GM18520 (cell line): ENCODE measurements at regions not wholly inside any gene's neighbourhood (a gene's known extent, or its start where the extent isn't known, plus 50 kb on each side); places are given as distances from the start of the nearest gene placed in this dataset.

Experiments used
- ATAC-seq: cut with Tn5 transposase; IDR thresholded peaks from one replicate; pipeline ENCODE4 v1.9.1; 2021; ENCODE audit not compliant: unreplicated experiment

DNA sequence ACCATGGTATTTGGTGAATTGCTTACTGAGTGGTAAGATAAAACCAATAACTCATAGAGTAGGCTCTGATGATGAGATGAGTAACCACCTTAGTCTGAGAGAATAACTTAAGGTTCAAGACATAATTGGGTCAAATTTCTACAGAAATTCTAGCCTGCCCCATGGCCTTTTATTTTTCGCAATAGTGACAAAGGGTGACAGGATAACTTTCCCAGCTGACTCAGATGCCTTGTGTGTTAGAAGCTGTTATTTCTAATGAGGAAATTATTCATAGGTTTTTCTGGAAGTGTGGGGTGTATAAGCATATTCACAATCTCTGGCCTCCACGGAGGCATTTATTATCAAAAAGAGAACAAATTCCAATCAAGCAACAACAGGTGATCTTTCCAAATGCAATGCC, 159.0 kb downstream of the NUP35 start:
- no peak for ATAC-seq

- no peak for ATAC-seq
Measured at GRCh38 chr2:183284606-183285005, 160.4 kb downstream of the NUP35 start.

- no peak for ATAC-seq
Measured at GRCh38 chr2:183291436-183291835, 167.2 kb downstream of the NUP35 start.

DNA sequence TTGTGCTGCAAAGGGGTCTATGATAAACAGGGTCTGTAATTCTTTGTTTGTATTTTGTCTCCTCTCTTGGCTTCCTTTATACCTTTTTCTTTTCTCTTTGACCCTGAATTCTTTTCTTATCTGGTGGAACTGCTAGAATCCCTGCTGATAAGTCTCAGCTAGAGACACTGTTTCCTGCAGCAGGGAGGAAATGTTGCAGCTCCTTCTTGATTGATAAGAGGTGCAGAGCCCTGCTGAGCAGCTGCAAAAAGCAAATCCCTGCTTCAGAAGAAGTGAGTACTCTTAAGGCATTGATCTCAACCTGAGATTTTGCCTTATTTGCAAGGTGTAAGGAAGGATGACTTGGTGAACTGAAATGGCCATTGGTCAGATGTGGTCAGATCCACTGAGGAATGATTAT, 167.8 kb downstream of the NUP35 start:
- ATAC-seq: no peak

- ATAC-seq: no peak
Measured at GRCh38 chr2:183339311-183339710, 215.1 kb downstream of the NUP35 start.

- ATAC-seq: no peak
Measured at GRCh38 chr2:183341057-183341456, 216.8 kb downstream of the NUP35 start.

- ATAC-seq: no peak
Measured at GRCh38 chr2:183347969-183348368, 223.7 kb downstream of the NUP35 start.

GRCh38 chr2:183348492-183348891, 224.2 kb downstream of the NUP35 start:
- peak; percentile 79 for ATAC-seq

DNA sequence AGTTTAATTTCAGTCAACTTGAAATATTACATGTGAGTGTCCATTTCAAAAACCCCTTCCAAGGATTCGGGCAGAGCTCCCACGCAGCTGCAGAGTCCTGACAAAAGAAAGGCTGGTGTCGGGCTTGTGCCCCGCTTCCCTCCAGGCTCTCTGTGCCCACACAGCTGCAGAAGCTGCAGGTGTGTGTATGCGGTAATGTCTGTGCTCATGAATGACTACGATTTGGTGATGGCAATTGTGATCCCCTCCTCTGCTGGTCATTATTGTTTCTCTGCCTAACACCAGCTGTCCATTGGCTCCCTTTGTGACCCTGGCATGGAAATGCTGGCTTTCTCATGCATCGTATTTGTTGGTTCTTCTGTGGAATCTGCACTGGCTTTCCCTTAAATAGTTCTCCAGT, 224.8 kb downstream of the NUP35 start:
- no peak for ATAC-seq

DNA sequence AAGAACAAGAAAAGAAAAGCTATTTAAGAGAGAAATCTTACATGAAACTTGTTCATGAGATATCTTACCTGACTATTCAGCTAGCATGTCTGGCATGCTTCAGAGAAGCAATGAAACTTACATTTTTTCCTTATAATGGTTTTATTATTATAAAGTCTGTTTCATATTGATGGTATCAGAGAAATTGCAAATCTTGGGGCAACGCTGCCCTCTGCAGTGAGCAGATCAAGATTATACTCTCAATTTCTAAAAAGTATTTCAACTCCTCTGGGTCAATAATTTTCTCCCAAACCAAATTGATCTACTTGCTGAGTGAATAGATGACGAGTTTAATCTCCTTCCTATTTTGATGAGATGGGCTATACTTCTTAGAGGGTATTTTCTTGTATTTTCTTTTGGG, 235.6 kb downstream of the NUP35 start:
- ATAC-seq: no peak

DNA sequence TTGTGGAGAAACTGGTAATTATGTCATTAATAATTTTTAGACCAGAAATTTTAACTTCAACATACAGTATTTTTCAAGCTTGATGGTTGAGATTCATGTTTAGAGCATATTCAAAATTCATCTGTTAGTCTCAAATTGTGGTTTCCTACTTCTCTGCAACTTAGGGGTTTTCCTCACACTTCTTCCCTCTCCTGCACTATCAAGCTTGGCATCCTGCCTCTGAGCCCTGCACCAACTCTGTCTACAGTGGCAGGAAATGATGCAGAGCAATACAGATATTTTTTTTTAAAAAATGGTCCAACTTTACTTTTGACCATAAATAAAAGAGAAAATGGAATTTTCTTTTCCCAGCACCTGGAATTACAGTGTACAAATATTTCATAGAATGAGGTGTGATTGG, 247.3 kb downstream of the NUP35 start:
- no peak for ATAC-seq

- no peak for ATAC-seq
Measured at GRCh38 chr2:183375821-183376220, 251.6 kb downstream of the NUP35 start.

DNA sequence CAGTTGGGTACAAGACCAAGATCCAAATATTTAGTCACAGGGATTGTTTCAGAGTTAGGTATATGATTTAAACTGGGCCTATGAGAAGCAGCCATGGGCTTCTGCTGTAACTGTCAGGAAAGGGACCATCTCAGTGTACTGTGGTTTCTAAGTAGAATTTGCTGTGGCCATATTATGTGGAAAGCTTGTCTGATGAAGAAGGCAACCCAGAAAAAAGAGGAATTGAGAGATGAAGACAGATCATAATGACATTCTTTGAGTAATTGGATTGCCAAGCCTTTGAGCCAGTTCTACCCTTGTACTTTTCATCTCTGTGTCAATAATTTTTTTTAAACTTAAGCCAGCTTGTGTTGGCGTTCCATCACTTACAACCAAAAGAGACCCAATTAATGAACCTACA, 259.6 kb downstream of the NUP35 start:
- ATAC-seq: no peak

- no peak for ATAC-seq
Measured at GRCh38 chr2:183389546-183390080, 265.4 kb downstream of the NUP35 start.

DNA sequence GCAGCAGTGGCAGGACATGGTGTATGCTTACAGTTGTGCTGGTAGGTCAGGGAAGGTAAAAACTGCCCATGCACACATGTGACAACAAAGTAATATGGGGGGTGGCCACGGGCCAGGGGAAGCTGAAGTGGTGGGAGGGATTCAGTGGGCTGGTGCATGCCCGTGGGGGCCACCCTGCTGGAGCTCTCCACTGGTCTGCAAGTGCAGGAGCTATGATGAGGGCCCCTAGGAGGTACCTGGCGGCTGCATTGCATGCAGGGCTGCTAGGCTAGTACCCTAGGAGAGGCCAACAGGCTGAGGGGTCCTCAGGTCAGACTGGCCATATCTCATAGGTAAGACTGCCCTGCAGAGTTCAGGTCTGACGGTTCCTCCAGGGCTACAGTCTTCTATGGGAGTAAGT, 265.9 kb downstream of the NUP35 start:
- no peak for ATAC-seq

GRCh38 chr2:183404392-183404791, 280.1 kb downstream of the NUP35 start:
- no peak for ATAC-seq

DNA sequence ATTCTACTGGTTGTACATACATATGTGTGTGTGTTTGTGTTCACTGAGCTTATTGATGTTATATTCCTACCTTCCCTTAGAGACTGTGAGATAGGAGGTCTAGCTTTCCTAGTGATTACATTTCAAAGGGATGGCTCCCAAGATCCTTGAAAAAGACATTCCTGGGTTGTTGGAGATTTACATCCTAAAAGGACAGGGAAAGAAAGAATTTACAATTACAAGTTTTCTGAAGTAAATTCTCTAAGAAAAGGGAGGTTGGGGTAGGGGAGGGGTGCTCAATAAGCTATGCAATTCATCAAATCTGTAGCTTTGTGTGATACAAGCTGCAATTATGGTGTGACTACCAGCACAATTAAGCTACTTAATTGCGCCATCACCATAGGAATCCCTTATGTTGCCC, 284.3 kb downstream of the NUP35 start:
- ATAC-seq: no peak

GRCh38 chr2:183409662-183410061, 285.4 kb downstream of the NUP35 start:
- no peak for ATAC-seq

- ATAC-seq: no peak
Measured at GRCh38 chr2:183416753-183417152, 292.5 kb downstream of the NUP35 start.

DNA sequence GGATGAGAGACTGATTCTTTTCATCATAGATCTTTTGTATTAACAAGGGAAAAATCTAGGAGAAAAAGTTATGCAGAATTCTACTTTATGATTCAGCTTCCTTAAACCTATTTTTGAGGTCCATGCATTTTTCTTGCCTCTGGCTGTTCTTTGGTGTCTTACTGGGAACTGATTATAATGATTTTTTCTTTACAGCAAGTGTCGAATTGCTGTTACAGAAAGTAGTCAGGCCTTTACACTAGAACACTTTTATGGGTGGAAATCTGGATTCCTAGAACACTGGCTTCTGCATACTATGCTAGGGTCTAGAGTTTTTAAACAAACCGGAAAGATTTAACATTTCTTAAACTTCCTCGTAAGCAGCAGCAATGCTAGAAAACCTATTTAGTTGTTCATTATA, 302.6 kb downstream of the NUP35 start:
- ATAC-seq: no peak

- ATAC-seq: no peak
Measured at GRCh38 chr2:183427558-183427957, 303.3 kb downstream of the NUP35 start.

GRCh38 chr2:183428881-183429280, 304.6 kb downstream of the NUP35 start:
- no peak for ATAC-seq

DNA sequence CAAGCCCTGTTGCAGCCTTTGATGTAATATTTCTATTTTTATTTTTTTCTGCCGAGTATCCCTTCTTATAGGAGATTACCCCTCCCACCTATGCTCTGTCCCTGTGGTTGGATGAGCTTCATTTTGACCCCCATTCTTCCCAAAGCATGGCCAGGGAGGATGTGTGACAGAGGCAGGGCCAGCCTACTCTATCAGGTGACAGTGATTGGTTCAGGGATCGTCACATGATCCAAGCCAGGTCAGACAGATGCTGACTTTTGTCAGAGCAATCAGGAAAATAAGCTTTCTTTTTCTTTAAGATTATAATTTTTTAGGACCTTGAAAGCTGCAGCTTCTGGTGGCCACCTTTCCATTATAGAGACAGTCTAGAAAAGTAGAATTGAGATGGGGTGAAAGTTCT, 314.3 kb downstream of the NUP35 start:
- ATAC-seq: no peak

DNA sequence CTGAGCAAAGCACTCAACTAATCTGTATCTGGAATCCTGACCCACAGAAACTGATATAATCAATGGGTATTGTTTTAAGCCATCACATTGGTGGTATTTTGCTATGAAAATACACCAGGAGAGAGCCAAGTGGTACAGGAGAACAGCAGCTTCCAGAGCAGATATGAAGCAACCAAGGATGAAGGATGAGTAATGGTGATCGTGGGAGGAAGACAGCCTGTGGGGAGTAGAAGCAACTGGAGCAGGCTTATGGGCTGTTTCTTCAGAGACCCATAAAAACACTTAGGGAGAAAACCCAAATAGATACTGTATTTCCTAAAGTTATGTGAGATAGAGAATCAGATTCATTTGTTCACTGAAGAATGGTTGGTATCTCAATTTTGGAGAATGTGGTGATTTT, 330.8 kb downstream of the NUP35 start:
- ATAC-seq: no peak
